DOHH2 (cell line): ENCODE measurements at regions not wholly inside any gene's neighbourhood (a gene's known extent, or its start where the extent isn't known, plus 50 kb on each side); places are given as distances from the start of the nearest gene placed in this dataset.
A peak's percentile ranks its signal among the peaks of the same experiment; 100 is the strongest.

ENCODE experiments used
- H3F3A ChIP-seq: fragments of 200-600 bp; sonication (generic), shearing (Covaris generic); 2 replicates; pipeline ENCODE4 v1.6.0; 2016; ENCODE audit warnings: antibody characterized with exemption, mild to moderate bottlenecking; ENCODE audit not compliant: control insufficient read depth, insufficient read depth
- H3K27ac ChIP-seq: fragments of 200-600 bp; sonication (generic); 2 replicates; pipeline ENCODE4 v1.5.1; 2014; ENCODE audit warnings: low read depth, mild to moderate bottlenecking, low read length, moderate library complexity
- H3K27me3 ChIP-seq: fragments of 200-600 bp; sonication (generic); 2 replicates; pipeline ENCODE4 v1.6.1; 2014; ENCODE audit warnings: mild to moderate bottlenecking, low read length, mixed read lengths; ENCODE audit not compliant: control insufficient read depth
- H3K36me3 ChIP-seq: fragments of 200-600 bp; sonication (generic); 2 replicates; pipeline ENCODE4 v1.6.1; 2014; ENCODE audit warnings: mild to moderate bottlenecking, low read length, moderate library complexity, mixed read lengths; ENCODE audit not compliant: control insufficient read depth
- H3K4me1 ChIP-seq: fragments of 200-600 bp; sonication (generic); 2 replicates; pipeline ENCODE4 v1.6.1; 2014; ENCODE audit warnings: mild to moderate bottlenecking, low read length, mixed read lengths; ENCODE audit not compliant: control insufficient read depth
- H3K4me2 ChIP-seq: fragments of 200-600 bp; sonication (generic); 2 replicates; pipeline ENCODE4 v1.6.0; 2014; ENCODE audit warnings: mild to moderate bottlenecking, low read length, moderate library complexity
- H3K4me3 ChIP-seq: fragments of 200-600 bp; sonication (generic); 2 replicates; pipeline ENCODE4 v1.5.1; 2014; ENCODE audit warnings: mild to moderate bottlenecking, low read length, mixed read lengths
- H3K79me2 ChIP-seq: fragments of 200-600 bp; sonication (generic); 2 replicates; pipeline ENCODE4 v1.6.1; 2014; ENCODE audit warnings: mild to moderate bottlenecking, low read length, mixed read lengths; ENCODE audit not compliant: control insufficient read depth
- H3K9me2 ChIP-seq: fragments of 200-600 bp; sonication (generic); replicated peaks from 2 replicates; pipeline ENCODE4 v1.6.1; 2014; ENCODE audit warnings: mild to moderate bottlenecking, low read length, mixed read lengths; ENCODE audit not compliant: control insufficient read depth
- H3K9me3 ChIP-seq: fragments of 200-600 bp; sonication (generic); 2 replicates; pipeline ENCODE4 v1.6.1; 2014; ENCODE audit warnings: antibody characterized with exemption, low read length, mixed read lengths; ENCODE audit not compliant: control insufficient read depth, insufficient read depth
- H4K20me1 ChIP-seq: fragments of 200-600 bp; sonication (generic); 2 replicates; pipeline ENCODE4 v1.6.0; 2014; ENCODE audit warnings: low read depth, mild to moderate bottlenecking, antibody characterized with exemption, low read length, moderate library complexity; ENCODE audit not compliant: control insufficient read depth, insufficient read depth
- CTCF ChIP-seq: fragments of 200-600 bp; sonication (generic); IDR thresholded peaks from one replicate; pipeline ENCODE4 v1.5.1; 2014; ENCODE audit warnings: antibody characterized with exemption, mild to moderate bottlenecking, low read depth, low read length; ENCODE audit not compliant: poor library complexity, severe bottlenecking
- EZH2phosphoT487 ChIP-seq: fragments of 200-600 bp; sonication (generic); IDR thresholded peaks from 2 replicates; pipeline ENCODE4 v1.6.1; 2017; ENCODE audit warnings: borderline replicate concordance, mild to moderate bottlenecking, antibody characterized with exemption, low read length, moderate library complexity, mixed read lengths

DNA sequence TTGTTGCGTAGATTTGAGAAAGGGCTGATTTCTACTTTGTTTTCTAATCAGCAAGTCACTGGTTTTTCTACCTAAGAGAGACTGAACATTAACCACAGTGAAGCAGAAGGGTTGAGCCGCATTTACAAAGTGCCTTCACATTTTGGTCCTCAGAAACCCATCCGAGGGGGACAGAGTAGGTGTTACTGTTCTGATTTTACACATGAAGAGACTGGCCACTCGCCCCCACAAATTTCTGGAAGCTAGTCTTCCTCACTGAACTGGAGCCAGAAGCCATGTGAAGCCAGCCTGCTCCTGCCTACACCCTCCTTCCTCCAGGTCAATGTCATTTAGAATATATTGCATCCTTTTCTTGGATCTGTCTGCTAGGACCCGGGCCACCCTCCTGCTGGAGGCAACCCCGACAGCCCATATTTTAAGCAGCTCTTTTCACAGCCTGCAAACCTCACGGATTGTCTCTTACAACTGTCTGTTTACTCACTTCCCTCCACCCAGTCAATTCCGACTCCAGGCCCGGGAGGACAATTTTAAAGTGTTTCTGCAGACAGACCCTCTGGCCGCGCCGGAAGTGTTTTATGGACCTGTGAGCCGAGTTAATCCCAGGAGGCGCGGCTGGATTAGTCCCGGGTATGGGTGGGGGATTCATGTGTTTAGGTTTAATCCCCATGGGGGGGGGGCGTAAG, 73.2 kb upstream of the BCOR start:
- Histone ChIP-seq H3K27me3 (peaks cover 10% of the 10 kb centered on the region), H3F3A (peaks cover 21% of the 10 kb centered on the region), H4K20me1 (no peaks in the 10 kb centered on the region), H3K4me3 (peak overlapping the region; percentile 85), H3K4me2 (peak overlapping the region; percentile 92), H3K9me2 (no peaks in the 10 kb centered on the region), H3K27ac (peak overlapping the region; percentile 95), H3K36me3 (no peaks in the 10 kb centered on the region), H3K79me2 (peaks cover 15% of the 10 kb centered on the region), H3K9me3 (no peaks in the 10 kb centered on the region), H3K4me1 (peaks cover 89% of the 10 kb centered on the region)
- TF ChIP-seq CTCF (no peak), EZH2phosphoT487 (no peak)

DNA sequence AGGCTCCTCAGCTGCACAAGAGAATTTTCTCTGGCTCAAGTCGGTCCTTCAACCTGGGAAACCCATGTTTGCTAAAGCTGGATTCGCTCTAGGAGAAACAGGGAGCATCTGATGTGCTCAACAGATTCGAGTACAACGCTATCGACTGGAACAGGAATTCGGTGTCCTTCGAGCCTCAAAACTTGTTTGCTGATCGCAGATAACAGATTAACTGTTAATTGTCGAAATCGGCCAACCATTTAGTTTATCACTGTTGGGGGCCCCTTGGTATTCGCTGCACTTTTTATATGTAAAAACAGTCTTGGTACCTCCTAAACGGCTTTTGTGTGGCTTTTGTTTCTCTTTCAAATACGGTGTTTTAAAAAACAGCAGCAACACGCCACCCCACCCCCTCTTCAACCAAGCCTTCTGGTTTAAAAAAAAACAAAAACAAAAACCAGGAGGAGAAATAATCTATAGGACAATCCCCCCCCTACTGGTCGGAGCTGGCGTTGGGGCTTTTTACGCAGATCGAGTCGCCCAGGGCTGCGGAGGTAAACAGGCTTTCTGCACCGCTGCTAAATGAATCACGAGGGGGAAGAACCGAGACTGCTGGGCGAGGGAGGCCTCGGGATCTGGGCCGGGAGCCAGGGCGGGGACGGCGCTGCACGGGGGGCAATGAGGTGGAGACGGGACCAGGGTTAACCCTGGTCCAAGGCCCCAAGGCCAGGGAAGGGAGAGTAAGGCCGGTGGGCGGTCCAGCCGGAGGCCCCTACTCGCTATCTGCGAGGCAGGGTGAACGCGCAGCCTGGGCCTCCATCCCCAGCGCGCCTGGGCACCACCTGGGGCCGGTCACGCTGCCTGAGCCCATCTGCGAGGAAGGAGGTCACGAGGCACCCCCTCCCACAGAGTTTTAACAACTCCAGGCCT, 71.7 kb upstream of the BCOR start:
- Histone ChIP-seq H3K36me3 (no peaks in the 10 kb centered on the region), H3K27ac (peak overlapping the region; percentile 95), H3K4me1 (peaks cover 78% of the 10 kb centered on the region), H3F3A (peaks cover 17% of the 10 kb centered on the region), H3K4me3 (peak overlapping the region; percentile 85), H3K27me3 (peaks cover 10% of the 10 kb centered on the region), H3K9me3 (no peaks in the 10 kb centered on the region), H3K4me2 (peak overlapping the region; percentile 92), H3K9me2 (no peaks in the 10 kb centered on the region), H4K20me1 (no peaks in the 10 kb centered on the region), H3K79me2 (peaks cover 15% of the 10 kb centered on the region)
- TF ChIP-seq CTCF (peak; percentile 58), EZH2phosphoT487 (no peak)

DNA sequence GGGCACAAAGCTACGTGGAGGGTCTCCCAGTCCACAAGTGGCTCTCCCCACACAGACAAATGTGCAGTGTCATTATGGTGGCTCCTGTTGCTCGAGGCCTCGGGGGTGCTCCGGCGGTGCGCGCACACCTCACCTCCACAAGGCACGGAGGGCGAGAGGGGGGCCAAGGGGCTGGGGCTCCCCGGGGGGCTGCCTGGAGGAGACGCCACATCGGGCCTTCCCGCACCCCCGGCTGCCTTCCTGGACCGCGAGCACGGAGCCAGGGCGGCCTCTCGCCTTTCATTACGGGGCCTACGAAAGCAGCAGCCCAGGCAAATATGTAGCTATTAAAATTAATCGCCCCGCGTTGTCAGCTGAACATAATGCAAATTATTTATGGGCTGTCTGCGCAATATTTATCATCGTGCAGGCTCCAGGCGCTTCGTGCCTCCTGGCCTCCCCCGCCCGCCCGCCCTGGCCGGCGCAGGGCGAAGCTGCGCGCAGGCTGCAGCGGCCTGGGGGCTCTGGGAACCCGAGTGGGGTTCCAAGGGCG, 70.8 kb upstream of the BCOR start:
- Histone ChIP-seq H3F3A (peaks cover 17% of the 10 kb centered on the region), H3K4me1 (peaks cover 69% of the 10 kb centered on the region), H4K20me1 (no peaks in the 10 kb centered on the region), H3K9me2 (no peaks in the 10 kb centered on the region), H3K9me3 (no peaks in the 10 kb centered on the region), H3K27me3 (peaks cover 10% of the 10 kb centered on the region), H3K4me3 (peak overlapping the region; percentile 85), H3K27ac (peak overlapping the region; percentile 95), H3K79me2 (peaks cover 13% of the 10 kb centered on the region), H3K36me3 (no peaks in the 10 kb centered on the region), H3K4me2 (peak overlapping the region; percentile 92)
- TF ChIP-seq EZH2phosphoT487: no peak
- TF ChIP-seq CTCF: no peak
